ENCODE measurements at regions not wholly inside any gene's neighbourhood (a gene's known extent, or its start where the extent isn't known, plus 50 kb on each side); places are given as distances from the start of the nearest gene placed in this dataset.
"Not testable (repeated sequence)": the region's sequence is repeated elsewhere in the genome, so short reads cannot be mapped to it uniquely, and the experiment has no call there.

DNA sequence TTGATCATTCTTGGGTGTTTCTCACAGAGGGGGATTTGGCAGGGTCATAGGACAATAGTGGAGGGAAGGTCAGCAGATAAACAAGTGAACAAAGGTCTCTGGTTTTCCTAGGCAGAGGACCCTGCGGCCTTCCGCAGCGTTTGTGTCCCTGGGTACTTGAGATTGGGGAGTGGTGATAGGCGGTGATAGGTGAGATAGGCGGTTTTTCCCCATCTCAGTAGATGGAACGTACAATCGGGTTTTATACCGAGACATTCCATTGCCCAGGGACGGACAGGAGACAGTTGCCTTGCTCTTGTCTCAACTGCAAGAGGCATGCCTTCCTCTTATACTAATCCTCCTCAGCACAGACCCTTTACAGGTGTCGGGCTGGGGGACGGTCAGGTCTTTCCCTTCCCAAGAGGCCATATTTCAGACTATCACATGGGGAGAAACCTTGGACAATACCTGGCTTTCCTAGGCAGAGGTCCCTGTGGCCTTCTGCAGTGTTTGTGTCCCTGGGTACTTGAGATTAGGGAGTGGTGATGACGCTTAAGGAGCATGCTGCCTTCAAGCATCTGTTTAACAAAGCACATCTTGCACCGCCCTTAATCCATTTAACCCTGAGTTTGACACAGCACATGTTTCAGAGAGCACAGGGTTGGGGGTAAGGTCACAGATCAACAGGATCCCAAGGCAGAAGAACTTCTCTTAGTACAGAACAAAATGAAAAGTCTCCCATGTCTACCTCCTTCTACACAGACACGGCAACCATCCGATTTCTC is 86.2 kb downstream of the OR2B2 start:
- DNase-seq, result not testable (repeated sequence)

DNA sequence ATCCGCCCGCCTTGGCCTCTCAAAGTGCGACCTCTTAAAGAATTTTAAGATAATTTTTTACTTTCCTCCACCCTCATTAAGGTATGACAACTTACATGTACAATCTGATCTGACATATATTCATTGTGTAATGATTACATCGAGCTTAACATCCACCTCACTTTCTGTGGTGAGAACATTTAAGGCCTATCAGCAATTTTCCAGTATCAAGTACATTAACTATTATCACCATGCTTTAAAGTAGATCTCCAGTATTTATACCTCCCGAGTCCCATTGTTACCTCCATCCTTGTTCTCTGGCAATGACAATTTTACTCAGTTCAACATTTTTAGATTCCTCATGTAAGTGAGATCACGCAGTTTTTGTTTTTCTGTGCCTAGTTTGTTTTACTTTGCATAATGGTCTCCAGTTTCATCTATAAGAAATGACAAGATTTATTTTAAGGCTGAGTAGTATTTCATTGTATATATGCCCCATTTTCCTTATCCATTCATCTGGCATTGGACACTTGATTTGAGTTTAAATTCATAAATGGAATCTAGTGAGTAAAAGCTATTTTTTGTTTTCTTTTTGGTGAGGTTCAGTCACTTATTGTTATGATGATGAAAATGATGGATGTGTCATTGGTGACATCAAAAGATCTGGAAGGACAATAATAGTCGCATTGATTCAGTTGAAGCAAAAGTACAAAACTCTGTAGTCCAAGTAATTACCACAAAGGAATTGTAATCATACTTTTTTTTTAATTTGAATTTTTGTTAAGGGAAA is 87.0 kb downstream of the OR2B2 start:
- no peak for DNase-seq

DNA sequence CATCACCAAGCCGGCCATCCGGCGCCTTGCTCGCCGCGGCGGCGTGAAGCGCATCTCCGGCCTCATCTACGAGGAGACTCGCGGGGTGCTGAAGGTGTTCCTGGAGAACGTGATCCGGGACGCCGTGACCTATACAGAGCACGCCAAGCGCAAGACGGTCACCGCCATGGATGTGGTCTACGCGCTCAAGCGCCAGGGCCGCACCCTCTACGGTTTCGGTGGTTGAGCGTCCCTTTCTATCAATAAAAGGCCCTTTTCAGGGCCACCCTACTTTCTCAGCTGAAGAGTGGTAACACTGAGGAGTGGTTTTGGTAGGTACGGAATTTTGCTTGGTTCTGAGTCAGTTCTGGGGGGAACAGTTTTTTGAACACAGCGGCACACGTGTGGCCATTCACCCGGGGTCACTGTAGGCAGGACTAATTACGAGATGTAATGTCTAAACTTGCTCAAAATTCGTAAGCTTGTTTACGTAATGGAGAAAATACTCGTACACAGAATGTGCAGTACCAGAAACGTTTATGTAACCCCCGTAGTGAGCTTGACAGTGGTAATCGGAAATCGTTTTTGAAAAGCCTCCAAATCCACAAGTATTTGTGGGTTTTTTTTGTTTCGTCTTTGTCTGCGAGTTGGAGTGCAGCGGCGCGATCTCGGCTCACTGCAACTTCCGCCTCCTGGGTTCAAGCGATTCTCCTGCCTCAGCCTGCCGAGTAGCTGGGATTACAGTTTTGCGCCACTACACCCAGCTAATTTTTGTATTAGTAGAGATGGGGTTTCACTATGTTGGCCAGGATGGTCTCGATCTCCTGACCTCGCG is 87.8 kb downstream of the OR2B2 start:
- not testable (repeated sequence) for DNase-seq

DNA sequence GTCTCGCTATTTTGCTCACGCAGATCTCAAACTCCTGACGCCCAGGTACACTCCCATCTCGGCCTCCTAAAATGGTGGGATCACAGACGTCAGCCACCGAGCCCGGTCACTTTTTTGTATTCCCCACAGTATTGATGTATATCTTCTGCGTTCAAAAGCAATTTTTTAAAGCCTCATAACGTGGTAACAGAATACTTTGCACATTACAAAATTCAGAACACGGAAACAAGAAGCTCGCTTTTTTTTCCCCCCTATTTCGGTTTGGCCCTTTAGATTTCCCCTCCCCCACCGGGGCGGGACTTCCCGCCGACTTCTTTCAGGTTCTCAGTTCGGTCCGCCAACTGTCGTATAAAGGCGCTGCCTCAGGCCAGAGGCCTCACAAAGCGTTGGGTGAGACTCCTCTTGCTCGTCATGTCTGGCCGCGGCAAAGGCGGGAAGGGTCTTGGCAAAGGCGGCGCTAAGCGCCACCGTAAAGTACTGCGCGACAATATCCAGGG is 88.4 kb downstream of the OR2B2 start:
- peak; percentile 42 for DNase-seq

DNA sequence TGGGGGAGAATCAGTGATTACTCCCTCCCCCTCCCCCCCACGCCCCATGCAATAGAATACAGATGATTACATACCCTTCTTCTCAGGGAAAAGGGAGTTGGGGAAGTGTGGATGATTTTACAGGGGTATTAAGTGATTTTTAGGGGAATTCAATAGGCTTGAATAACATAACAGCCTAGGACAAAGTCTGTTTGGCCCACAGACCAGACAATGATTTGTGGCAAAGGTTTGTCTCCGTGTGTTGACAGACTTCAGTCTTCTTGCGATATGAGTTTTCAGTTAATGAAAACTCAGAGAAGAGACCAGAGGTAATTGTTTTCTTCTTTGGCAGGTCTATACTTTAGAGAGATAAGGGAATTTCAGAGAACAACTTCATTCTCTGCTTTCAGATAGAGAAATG is 95.3 kb downstream of the OR2B2 start:
- no peak for DNase-seq

DNA sequence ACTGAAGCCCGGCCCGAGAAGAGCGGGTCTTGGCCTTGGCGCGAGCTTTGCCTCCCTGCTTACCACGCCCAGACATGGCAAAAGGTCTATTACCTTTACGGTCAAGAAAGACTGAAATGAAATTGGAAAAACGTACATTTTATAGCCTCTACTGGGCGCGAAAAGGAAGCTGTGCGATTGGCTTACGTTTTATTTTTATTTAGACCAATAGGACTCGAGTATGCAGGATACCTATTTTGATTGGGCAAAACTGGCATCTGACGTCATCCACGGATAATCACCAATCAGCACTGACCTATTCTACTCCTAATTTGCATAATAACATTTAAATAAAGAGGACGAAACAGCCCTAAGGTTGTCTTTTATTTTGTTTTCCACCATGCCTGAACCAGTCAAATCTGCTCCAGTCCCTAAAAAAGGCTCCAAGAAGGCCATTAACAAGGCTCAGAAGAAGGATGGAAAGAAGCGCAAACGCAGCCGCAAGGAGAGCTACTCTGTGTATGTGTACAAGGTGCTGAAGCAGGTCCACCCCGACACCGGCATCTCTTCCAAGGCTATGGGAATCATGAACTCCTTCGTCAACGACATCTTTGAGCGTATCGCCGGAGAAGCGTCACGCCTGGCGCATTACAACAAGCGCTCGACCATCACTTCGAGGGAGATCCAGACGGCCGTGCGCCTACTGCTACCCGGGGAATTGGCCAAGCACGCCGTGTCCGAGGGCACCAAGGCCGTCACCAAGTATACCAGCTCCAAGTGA is 97.4 kb downstream of the OR2B2 start:
- peak; percentile 59 for DNase-seq

DNA sequence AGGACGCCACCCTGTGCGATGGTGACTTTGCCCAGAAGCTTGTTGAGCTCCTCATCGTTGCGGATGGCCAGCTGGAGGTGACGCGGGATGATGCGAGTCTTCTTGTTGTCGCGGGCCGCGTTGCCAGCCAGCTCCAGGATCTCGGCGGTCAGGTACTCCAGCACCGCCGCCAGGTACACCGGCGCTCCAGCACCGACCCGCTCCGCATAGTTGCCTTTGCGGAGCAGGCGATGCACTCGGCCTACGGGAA is 97.9 kb downstream of the OR2B2 start:
- not testable (repeated sequence) for DNase-seq

DNA sequence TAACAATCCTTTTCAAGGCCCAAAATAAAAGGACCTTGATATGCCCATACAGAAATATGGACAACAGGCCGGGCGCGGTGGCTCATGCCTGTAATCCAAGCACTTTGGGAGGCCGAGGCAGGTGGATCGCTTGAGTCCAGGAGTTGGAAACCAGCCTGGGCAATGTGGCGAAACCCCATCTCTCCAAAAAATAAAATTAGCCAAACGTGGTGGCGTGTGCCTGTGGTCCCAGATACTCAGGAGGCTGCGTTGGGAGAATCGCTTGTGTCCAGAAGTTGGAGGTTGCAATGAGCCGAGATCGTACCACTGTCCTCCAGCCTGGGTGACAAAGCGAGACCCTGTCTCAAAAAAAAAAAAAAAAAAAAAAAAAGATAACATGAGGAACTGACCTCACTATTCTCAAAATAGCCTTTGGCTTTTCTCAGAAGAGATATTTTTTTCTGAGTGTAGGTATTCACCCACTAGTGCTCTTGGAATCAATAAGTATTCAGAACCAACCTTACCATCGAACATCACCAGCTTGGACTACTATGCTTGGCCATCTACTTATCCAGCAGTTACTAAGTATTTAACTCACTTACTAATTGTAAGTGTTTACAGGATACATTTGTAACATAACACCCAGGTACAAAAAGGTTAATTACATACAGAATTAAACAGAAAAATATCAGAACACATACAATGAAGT is 99.2 kb downstream of the OR2B2 start:
- DNase-seq, result no peak

DNA sequence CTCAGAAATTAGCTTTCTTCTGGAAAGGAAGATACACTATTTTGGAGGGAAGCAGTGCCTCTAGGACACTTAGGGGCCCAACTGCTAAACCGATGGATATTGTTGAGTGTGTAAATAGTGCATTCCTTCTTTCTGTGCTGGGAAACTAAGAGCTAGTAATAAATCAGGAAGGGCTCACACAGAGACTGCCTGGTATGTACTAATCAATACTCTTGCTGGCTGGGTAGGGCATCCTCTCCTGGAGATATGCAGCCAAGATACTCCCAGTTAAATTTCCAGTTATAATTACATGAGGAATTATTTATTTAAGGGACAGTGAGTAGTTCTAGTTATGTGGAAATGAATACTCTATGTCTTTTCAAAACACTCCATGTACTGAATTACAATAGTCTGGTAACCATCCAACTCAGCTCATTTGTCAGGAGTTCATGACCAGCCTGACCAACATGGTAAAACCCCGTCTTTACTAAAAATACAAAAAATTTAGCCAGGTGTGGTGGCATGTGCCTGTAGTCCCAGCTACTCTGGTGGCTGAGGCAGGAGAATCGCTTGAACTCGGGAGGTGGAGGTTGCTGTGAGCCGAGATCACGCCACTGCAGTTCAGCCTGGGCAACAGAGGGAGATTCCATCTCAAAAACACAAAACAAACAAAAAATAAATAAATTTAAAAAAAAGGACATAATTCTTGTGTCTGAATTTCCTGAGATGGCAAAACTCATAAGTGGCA is 100.0 kb downstream of the OR2B2 start:
- DNase-seq, result no peak

DNA sequence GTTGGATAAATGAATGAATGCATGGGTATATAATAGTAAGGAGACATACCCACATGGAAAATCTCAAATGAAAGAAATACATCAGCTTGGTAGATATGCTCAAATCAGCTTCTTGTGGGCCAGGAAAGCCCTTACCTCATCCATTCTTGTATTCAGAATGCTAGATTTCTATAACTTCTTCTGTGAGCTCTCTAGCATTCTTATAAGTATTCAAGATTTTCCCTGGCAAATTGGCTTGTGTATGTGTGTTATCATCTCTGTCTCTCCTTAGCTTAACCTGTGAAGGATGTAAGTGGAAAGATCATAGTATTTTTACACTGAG is 100.8 kb downstream of the OR2B2 start:
- no peak for DNase-seq

DNA sequence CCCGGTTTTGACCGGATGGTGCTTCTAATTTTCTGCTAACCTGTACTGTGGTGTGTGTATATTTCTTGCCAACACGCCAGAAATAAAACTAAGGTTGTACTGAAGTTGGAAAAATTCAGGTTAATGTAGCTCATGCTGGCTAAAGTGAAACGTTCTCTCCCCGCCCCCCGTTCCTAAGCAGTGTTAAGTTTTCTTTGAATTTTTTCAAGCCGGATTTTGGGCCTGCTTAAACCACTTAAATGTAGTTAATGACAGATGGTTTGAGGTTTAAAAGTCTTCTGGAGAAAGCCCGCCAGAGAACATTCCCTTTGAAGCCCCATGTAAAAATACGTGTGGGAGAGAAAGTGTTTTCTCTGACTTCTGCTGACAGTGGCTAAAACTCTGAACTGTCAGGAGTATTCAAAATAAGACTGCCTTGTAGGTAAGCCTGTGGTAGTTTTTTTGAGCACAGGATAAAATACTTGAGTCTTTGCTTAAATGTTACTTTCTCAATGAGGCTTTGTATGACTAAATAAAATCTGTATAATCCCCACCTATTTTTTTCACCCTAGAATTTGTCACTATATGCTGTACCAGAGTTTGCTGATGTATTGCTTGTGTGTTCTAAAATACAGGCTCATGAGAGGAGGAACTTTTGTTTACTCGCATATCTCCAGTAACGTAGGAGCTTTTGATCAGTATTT is 101.3 kb downstream of the OR2B2 start:
- DNase-seq, result no peak

DNA sequence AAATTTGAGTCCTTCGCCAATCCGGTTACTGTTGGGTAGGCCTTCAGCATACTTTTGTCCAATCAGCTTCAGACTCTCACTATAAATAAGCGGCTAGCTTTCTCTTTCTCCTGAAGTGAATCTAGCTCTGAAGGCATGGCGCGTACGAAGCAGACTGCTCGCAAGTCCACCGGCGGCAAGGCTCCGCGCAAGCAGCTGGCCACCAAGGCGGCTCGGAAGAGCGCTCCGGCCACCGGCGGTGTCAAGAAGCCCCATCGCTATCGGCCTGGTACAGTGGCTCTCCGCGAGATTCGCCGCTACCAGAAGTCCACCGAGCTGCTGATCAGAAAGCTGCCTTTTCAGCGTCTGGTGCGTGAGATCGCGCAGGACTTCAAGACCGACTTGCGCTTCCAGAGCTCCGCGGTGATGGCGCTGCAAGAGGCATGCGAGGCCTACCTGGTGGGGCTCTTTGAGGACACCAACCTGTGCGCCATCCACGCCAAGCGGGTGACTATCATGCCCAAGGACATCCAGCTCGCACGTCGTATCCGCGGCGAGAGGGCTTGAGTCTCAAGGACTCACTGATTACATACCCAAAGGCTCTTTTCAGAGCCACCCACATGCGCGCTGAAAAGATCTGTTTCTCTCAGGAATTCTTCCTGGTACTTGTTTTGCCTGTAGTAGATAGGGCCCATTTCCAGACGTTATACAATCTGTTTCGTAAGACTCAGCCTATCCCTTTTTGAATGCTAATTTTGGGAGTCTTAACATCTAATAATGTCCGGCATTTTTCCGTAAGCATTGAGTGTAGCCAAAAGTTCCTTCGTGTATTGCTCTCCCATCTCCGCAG is 102.0 kb downstream of the OR2B2 start:
- peak; percentile 67 for DNase-seq

DNA sequence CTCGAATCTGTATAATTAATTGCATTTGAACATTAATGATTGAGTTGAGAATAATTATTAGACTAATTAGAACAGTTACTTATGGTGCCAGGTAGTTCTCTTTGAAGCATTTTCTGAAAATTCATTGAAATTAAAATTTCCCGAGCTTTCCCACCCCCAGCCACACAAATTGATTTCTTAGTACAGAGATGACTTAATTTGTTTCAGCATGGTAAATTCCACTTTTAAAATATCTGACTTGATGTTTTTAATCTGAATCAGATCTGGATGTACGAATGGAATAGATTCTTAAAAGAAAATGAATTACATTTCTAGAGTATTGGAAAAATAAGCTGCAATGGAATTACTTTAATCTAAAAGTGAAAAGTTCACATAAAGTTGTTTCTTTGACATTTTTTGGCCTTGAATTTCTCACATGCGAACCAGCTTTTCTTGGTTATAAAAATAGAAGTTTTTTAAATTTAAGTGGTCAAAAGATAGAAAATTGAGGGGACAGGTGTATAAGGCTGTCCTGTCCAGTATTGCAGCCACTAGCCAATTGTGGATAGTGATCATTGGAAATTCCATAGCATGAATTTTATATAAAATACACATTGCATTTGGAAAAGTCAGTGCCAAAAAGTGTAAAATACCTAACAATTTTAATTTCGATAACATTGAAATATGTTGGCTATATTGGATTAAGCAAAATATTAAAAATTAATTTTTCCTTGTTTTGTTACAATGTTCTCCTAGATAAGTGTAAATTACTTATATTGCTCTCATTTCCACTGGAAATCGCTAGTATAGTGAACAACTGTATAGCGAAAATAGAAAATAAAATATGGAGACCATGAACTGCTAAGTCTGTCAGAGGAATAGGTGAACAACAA is 102.9 kb downstream of the OR2B2 start:
- DNase-seq, result no peak

DNA sequence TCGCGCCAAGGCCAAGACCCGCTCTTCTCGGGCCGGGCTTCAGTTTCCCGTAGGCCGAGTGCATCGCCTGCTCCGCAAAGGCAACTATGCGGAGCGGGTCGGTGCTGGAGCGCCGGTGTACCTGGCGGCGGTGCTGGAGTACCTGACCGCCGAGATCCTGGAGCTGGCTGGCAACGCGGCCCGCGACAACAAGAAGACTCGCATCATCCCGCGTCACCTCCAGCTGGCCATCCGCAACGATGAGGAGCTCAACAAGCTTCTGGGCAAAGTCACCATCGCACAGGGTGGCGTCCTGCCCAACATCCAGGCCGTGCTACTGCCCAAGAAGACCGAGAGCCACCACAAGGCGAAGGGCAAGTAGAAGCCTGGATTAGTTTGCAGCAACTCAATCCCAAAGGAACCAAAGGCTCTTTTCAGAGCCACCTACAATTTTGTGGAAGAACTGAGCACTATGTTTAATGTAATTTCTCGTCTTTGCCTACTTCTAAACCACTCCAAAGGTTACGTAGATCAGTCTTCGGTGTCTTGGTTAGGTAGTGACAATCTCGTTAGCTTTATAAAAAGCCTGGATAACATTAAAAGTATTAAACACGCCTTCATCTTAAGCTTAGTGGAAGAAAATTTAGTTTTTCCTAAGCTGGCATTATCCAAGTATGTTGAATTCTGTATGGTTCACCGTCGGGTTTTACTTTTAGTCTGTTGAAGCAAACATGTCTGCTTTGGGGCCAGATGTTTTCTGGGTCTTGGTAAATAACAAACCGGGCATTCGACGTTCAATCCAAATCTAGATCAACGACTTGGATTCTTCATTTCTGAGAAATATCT is 103.7 kb downstream of the OR2B2 start:
- not testable (repeated sequence) for DNase-seq

DNA sequence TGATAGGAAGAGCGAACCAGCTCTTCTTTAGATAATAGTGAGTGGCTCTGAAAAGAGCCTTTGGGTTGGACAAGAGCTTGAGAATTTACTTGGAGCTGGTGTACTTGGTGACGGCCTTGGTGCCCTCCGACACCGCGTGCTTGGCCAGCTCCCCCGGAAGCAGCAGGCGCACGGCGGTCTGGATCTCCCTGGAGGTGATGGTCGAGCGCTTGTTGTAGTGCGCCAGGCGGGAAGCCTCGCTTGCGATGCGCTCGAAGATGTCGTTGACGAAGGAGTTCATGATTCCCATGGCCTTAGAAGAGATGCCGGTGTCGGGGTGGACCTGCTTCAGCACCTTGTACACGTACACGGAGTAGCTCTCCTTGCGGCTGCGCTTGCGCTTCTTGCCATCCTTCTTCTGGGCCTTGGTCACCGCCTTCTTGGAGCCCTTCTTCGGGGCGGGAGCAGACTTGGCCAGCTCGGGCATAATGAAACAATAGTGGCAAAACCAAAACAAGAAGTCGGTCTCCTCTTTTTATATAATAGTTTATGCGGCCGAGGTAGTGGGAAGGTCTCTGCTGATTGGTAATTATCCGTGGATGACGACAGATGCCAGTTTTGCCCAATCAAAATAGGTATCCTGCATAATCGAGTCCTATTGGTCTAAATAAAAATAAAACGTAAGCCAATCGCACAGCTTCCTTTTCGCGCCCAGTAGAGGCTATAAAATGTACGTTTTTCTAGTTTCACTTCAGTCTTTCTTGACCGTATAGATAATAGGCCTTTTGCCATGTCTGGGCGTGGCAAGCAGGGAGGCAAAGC is 104.6 kb downstream of the OR2B2 start:
- peak; percentile 48 for DNase-seq

DNA sequence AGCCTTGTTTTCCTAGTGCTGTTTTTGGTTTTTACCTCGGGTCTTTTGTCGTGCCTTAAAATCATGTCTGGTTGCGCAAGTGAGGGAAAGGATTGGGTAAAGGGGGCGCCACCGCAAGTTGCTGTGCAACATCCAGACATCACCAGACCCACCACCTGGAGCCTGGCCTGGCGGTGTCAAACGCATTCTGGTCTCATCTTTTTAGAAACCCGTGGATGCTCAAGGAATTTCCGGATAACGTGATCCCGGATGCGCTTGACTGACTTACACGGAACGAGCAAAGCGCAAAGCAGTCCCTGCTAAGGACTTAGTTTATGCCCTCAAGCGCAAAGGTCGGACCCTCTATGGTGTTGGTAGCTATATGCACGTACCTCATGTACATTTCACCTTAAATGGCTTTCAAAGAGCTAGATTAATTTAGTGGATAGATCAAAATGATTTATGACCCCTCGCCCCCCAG is 105.2 kb downstream of the OR2B2 start:
- no peak for DNase-seq

DNA sequence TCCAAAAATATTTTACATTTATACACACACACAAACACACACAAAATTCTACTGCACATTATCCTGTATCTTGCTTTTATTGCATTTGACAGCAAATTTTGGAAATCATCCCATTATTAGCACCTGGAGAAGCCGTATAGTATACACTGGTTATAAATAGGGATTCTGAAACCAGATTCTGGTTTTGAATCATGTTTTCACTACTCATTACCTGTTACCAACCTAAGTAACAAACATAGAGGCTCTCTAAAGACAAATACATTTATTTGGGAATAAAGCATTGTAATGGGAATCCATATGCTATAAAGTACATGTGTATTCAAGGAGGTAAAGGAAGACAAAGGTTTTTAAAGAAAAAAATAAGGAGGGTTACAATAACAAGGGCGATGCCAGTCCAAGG is 106.8 kb downstream of the OR2B2 start:
- no peak for DNase-seq

Measured in activated CD4-positive, alpha-beta T cell treated with anti-CD3 and anti-CD28 coated beads for 1 hour (primary cell).